GM12891 (cell line): ENCODE measurements at regions not wholly inside any gene's neighbourhood (a gene's known extent, or its start where the extent isn't known, plus 50 kb on each side); places are given as distances from the start of the nearest gene placed in this dataset.

ENCODE experiments used
- POLR2A ChIP-seq: IDR thresholded peaks from 2 replicates; pipeline ENCODE4 v1.6.1; 2011; ENCODE audit warnings: low read depth, low read length, control low read depth
- POLR2AphosphoS5 ChIP-seq: IDR thresholded peaks from 2 replicates; pipeline ENCODE4 v1.6.1; 2011; ENCODE audit warnings: low read depth, low read length, control low read depth
- TAF1 ChIP-seq: IDR thresholded peaks from 2 replicates; pipeline ENCODE4 v1.6.1; 2011; ENCODE audit warnings: low read depth, low read length, control low read depth

- no peak for TF ChIP-seq TAF1
- TF ChIP-seq POLR2A: no peak
- TF ChIP-seq POLR2AphosphoS5: no peak
These were observed 192.2 kb downstream of the TMTC3 start for GRCh38 chr12:88334271-88334670.
